HEK293 (cell line): ENCODE measurements at regions not wholly inside any gene's neighbourhood (a gene's known extent, or its start where the extent isn't known, plus 50 kb on each side); places are given as distances from the start of the nearest gene placed in this dataset.

Experiments
- CTCF ChIP-seq: fragments of 450-650 bp; formaldehyde crosslinking; IDR thresholded peaks from 2 replicates; pipeline ENCODE4 v1.5.1; 2016; ENCODE audit warnings: missing biosample characterization, missing genetic modification characterization
- MEIS1 ChIP-seq: sonication (generic); formaldehyde crosslinking; IDR thresholded peaks from 2 replicates; pipeline ENCODE4 v1.8.1; 2022; ENCODE audit warnings: missing genetic modification reagents, mild to moderate bottlenecking, borderline replicate concordance
- PRDM4 ChIP-seq: fragments of 450-650 bp; formaldehyde crosslinking; IDR thresholded peaks from 2 replicates; pipeline ENCODE4 v1.5.1; 2017; ENCODE audit warnings: missing biosample characterization, missing genetic modification characterization
- SCRT1 ChIP-seq: fragments of 450-650 bp; formaldehyde crosslinking; IDR thresholded peaks from 2 replicates; pipeline ENCODE4 v1.5.1; 2016; ENCODE audit warnings: missing biosample characterization, missing genetic modification characterization, borderline replicate concordance
- TRIM28 ChIP-seq: IDR thresholded peaks from 2 replicates; pipeline ENCODE4 v1.6.1; 2011; ENCODE audit warnings: low read length, control low read depth, borderline replicate concordance
- WT1 ChIP-seq: fragments of 450-650 bp; formaldehyde crosslinking; IDR thresholded peaks from 2 replicates; pipeline ENCODE4 v1.5.1; 2016; ENCODE audit warnings: missing biosample characterization, missing genetic modification characterization
- ZBTB10 ChIP-seq: fragments of 450-650 bp; formaldehyde crosslinking; IDR thresholded peaks from 2 replicates; pipeline ENCODE4 v1.5.1; 2016; ENCODE audit warnings: missing biosample characterization, missing genetic modification characterization
- ZBTB17 ChIP-seq: fragments of 450-650 bp; formaldehyde crosslinking; IDR thresholded peaks from 2 replicates; pipeline ENCODE4 v1.5.1; 2016; ENCODE audit warnings: missing biosample characterization, missing genetic modification characterization
- ZBTB21 ChIP-seq: fragments of 450-650 bp; formaldehyde crosslinking; IDR thresholded peaks from 2 replicates; pipeline ENCODE4 v1.5.1; 2017; ENCODE audit warnings: missing biosample characterization, missing genetic modification characterization
- ZFP69B ChIP-seq: fragments of 450-650 bp; formaldehyde crosslinking; IDR thresholded peaks from 2 replicates; pipeline ENCODE4 v1.5.1; 2016; ENCODE audit warnings: missing biosample characterization, missing genetic modification characterization
- ZNF10 ChIP-seq: fragments of 450-650 bp; formaldehyde crosslinking; IDR thresholded peaks from 2 replicates; pipeline ENCODE4 v1.5.1; 2017; ENCODE audit warnings: missing biosample characterization, missing genetic modification characterization
- ZNF112 ChIP-seq: fragments of 450-650 bp; formaldehyde crosslinking; IDR thresholded peaks from 2 replicates; pipeline ENCODE4 v1.5.0; 2017; ENCODE audit warnings: missing biosample characterization, missing genetic modification characterization
- ZNF138 ChIP-seq: fragments of 450-650 bp; formaldehyde crosslinking; IDR thresholded peaks from 2 replicates; pipeline ENCODE4 v1.5.1; 2016; ENCODE audit warnings: missing biosample characterization, missing genetic modification characterization, borderline replicate concordance
- ZNF202 ChIP-seq: fragments of 450-650 bp; formaldehyde crosslinking; IDR thresholded peaks from 2 replicates; pipeline ENCODE4 v1.5.1; 2016; ENCODE audit warnings: missing biosample characterization, missing genetic modification characterization, borderline replicate concordance
- ZNF214 ChIP-seq: fragments of 450-650 bp; formaldehyde crosslinking; IDR thresholded peaks from 2 replicates; pipeline ENCODE4 v1.5.1; 2017; ENCODE audit warnings: missing biosample characterization, mild to moderate bottlenecking, missing genetic modification characterization, borderline replicate concordance
- ZNF302 ChIP-seq: fragments of 450-650 bp; formaldehyde crosslinking; IDR thresholded peaks from 2 replicates; pipeline ENCODE4 v1.5.1; 2016; ENCODE audit warnings: missing biosample characterization, missing genetic modification characterization, low read depth
- ZNF366 ChIP-seq: fragments of 450-650 bp; formaldehyde crosslinking; conservative IDR thresholded peaks from 2 replicates; pipeline ENCODE4 v1.5.1; 2016; ENCODE audit warnings: missing biosample characterization, missing genetic modification characterization
- ZNF473 ChIP-seq: fragments of 450-650 bp; formaldehyde crosslinking; IDR thresholded peaks from 2 replicates; pipeline ENCODE4 v1.5.1; 2017; ENCODE audit warnings: missing biosample characterization, missing genetic modification characterization
- ZNF529 ChIP-seq: fragments of 450-650 bp; formaldehyde crosslinking; IDR thresholded peaks from 2 replicates; pipeline ENCODE4 v1.5.1; 2017; ENCODE audit warnings: missing genetic modification characterization, missing biosample characterization; ENCODE audit not compliant: insufficient replicate concordance
- ZNF561 ChIP-seq: fragments of 450-650 bp; IDR thresholded peaks from 2 replicates; pipeline ENCODE4 v1.5.1; 2018; ENCODE audit warnings: missing biosample characterization, missing genetic modification characterization, borderline replicate concordance
- ZNF571 ChIP-seq: fragments of 450-650 bp; formaldehyde crosslinking; IDR thresholded peaks from 2 replicates; pipeline ENCODE4 v1.5.0; 2017; ENCODE audit warnings: missing biosample characterization, missing genetic modification characterization
- ZNF585B ChIP-seq: fragments of 450-650 bp; formaldehyde crosslinking; IDR thresholded peaks from 2 replicates; pipeline ENCODE4 v1.5.1; 2016; ENCODE audit warnings: missing biosample characterization, missing genetic modification characterization
- ZNF624 ChIP-seq: fragments of 450-650 bp; formaldehyde crosslinking; IDR thresholded peaks from 2 replicates; pipeline ENCODE4 v1.5.1; 2017; ENCODE audit warnings: missing biosample characterization, missing genetic modification characterization
- ZNF677 ChIP-seq: fragments of 450-650 bp; IDR thresholded peaks from 2 replicates; pipeline ENCODE4 v1.5.0; 2018; ENCODE audit warnings: missing biosample characterization, mild to moderate bottlenecking, missing genetic modification characterization, moderate library complexity
- ZNF791 ChIP-seq: fragments of 450-650 bp; formaldehyde crosslinking; IDR thresholded peaks from 2 replicates; pipeline ENCODE4 v1.5.1; 2016; ENCODE audit warnings: missing biosample characterization, missing genetic modification characterization
- ZNF837 ChIP-seq: fragments of 450-650 bp; formaldehyde crosslinking; IDR thresholded peaks from 2 replicates; pipeline ENCODE4 v1.5.1; 2016; ENCODE audit warnings: missing biosample characterization, missing genetic modification characterization
- ZSCAN16 ChIP-seq: fragments of 450-650 bp; formaldehyde crosslinking; IDR thresholded peaks from 2 replicates; pipeline ENCODE4 v1.5.1; 2016; ENCODE audit warnings: missing biosample characterization, missing genetic modification characterization
- TF ChIP-seq, protein P1 (sequence below): fragments of 450-650 bp; formaldehyde crosslinking; IDR thresholded peaks from 2 replicates; pipeline ENCODE4 v1.5.1; 2017; ENCODE audit warnings: missing biosample characterization, mild to moderate bottlenecking, missing genetic modification characterization, moderate library complexity
- TF ChIP-seq, protein P2 (sequence below): fragments of 450-650 bp; formaldehyde crosslinking; IDR thresholded peaks from 2 replicates; pipeline ENCODE4 v1.5.1; 2016; ENCODE audit warnings: missing biosample characterization, missing genetic modification characterization
- TF ChIP-seq, protein P3 (sequence below): fragments of 450-650 bp; formaldehyde crosslinking; IDR thresholded peaks from 2 replicates; pipeline ENCODE4 v1.5.1; 2016; ENCODE audit warnings: missing biosample characterization, missing genetic modification characterization

- peak; percentile 34; the same call in 1 of the 2 replicates for TF ChIP-seq WT1 (tag by site-specific recombination)
- TF ChIP-seq PRDM4 = no peak
- TF ChIP-seq ZNF571 = no peak
- no peak for TF ChIP-seq ZNF112 (tag by site-specific recombination)
- TF ChIP-seq ZNF366 (tag by site-specific recombination) = peak; percentile 49
- no peak for TF ChIP-seq ZNF624
- TF ChIP-seq ZNF529 (tag by site-specific recombination) = no peak
- no peak for TF ChIP-seq ZSCAN16
- peak; percentile 93 for TF ChIP-seq ZNF10
- no peak for TF ChIP-seq MEIS1 (CRISPR knock-in tag)
- TF ChIP-seq CTCF (tag by site-specific recombination) = peak; percentile 6; the same call in 1 of the 2 replicates
- peak; percentile 73 for TF ChIP-seq ZNF214 (tag by site-specific recombination)
- no peak for TF ChIP-seq ZFP69B (tag by site-specific recombination)
- TF ChIP-seq, protein P1, sequence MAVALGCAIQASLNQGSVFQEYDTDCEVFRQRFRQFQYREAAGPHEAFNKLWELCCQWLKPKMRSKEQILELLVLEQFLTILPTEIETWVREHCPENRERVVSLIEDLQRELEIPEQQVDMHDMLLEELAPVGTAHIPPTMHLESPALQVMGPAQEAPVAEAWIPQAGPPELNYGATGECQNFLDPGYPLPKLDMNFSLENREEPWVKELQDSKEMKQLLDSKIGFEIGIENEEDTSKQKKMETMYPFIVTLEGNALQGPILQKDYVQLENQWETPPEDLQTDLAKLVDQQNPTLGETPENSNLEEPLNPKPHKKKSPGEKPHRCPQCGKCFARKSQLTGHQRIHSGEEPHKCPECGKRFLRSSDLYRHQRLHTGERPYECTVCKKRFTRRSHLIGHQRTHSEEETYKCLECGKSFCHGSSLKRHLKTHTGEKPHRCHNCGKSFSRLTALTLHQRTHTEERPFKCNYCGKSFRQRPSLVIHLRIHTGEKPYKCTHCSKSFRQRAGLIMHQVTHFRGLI (tag by site-specific recombination) = no peak
- TF ChIP-seq ZNF791 (tag by site-specific recombination) = no peak
- TF ChIP-seq ZNF837 (tag by site-specific recombination) = no peak
- TF ChIP-seq ZNF302 (tag by site-specific recombination) = no peak
- TF ChIP-seq TRIM28 = no peak
- no peak for TF ChIP-seq ZBTB21 (tag by site-specific recombination)
- TF ChIP-seq ZNF138 (tag by site-specific recombination) = no peak
- no peak for TF ChIP-seq ZNF473 (tag by site-specific recombination)
- TF ChIP-seq ZBTB17 (tag by site-specific recombination) = no peak; the same call in 1 of the 2 replicates
- no peak for TF ChIP-seq ZNF585B (tag by site-specific recombination)
- no peak; the same call in 1 of the 2 replicates for TF ChIP-seq ZBTB10 (tag by site-specific recombination)
- no peak for TF ChIP-seq ZNF677 (tag by site-specific recombination)
- no peak for TF ChIP-seq SCRT1
- no peak for TF ChIP-seq ZNF202 (tag by site-specific recombination)
- TF ChIP-seq ZNF561 (tag by site-specific recombination) = peak; percentile 64; the same call in 1 of the 2 replicates
- TF ChIP-seq, protein P2, sequence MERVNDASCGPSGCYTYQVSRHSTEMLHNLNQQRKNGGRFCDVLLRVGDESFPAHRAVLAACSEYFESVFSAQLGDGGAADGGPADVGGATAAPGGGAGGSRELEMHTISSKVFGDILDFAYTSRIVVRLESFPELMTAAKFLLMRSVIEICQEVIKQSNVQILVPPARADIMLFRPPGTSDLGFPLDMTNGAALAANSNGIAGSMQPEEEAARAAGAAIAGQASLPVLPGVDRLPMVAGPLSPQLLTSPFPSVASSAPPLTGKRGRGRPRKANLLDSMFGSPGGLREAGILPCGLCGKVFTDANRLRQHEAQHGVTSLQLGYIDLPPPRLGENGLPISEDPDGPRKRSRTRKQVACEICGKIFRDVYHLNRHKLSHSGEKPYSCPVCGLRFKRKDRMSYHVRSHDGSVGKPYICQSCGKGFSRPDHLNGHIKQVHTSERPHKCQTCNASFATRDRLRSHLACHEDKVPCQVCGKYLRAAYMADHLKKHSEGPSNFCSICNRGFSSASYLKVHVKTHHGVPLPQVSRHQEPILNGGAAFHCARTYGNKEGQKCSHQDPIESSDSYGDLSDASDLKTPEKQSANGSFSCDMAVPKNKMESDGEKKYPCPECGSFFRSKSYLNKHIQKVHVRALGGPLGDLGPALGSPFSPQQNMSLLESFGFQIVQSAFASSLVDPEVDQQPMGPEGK (tag by site-specific recombination) = no peak
- TF ChIP-seq, protein P3, sequence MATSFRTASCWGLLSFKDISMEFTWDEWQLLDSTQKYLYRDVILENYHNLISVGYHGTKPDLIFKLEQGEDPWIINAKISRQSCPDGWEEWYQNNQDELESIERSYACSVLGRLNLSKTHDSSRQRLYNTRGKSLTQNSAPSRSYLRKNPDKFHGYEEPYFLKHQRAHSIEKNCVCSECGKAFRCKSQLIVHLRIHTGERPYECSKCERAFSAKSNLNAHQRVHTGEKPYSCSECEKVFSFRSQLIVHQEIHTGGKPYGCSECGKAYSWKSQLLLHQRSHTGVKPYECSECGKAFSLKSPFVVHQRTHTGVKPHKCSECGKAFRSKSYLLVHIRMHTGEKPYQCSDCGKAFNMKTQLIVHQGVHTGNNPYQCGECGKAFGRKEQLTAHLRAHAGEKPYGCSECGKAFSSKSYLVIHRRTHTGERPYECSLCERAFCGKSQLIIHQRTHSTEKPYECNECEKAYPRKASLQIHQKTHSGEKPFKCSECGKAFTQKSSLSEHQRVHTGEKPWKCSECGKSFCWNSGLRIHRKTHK (tag by site-specific recombination) = no peak
Observed at GRCh38 chr6:170152989-170153388, 137.9 kb downstream of the DLL1 start (continued).
